DMS53 (cell line): ENCODE measurements at regions not wholly inside any gene's neighbourhood (a gene's known extent, or its start where the extent isn't known, plus 50 kb on each side); places are given as distances from the start of the nearest gene placed in this dataset.

Experiments used
- DNase-seq: peaks from one replicate; lab custom pipeline; 2025; lab: John Stamatoyannopoulos, UW

DNA sequence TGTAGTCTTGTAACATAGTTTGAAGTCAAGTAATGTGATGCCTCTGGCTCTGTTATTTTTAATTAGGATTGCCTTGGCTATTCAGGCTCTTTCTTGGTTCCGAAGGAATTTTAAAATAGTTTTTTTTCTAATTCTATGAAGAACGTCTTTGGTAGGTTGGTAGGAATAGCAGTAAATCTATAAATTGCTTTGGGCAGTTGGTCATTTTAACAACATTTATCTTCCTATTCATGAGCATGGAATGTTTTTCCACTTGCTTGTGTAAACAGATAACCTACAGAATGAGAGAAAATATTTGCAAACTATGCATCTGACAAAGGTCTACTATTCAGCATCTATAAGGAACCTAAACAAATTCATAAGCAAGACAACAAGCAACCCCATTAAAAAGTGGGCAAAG lies 173.2 kb upstream of the TRPC7 start:
- DNase-seq = no peak

DNA sequence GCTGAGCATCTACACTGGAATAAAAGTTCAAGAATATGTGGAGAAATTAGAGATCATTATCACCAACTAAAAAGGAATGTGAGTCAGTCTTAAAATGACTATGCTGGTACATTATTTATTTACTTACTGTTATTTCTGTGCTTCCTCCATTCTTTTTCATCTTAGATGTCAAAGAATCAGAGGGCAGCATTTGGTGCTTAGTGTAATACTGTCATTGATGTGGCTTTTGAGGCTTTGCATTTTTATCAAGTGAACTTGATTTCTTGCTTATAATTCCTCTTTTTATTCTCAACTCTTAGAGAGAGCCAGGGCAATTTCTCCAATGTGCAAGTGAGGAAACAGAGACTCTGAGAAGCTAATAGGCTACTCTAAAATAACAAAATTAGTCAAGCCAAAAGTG lies 163.7 kb upstream of the TRPC7 start:
- no peak for DNase-seq

DNA sequence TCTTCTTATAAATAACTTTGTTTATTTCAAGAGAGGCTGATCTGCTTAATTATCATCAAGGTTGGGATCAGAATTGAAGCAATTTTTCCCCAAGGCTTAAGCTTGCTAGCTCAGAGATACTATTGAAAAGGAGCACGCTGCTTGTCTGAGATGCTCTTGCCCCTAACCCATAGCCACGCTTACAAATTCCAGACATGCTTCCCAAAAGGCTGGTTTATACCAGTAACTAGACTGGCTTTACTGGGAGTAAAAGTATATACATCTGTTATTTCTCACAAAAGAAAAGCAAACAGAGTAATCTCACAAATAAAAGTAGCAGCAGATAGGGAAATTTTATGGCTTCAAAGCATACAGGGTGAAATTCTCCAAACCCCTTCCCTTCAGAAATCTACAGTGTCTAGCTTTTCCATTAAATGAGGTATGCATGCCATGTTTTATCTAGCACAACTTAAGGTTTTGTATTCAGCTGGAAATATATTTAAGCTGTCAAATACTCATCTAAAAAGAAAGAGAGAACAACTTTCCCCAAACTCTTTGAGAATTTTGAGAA lies 163.2 kb upstream of the TRPC7 start:
- no peak for DNase-seq

DNA sequence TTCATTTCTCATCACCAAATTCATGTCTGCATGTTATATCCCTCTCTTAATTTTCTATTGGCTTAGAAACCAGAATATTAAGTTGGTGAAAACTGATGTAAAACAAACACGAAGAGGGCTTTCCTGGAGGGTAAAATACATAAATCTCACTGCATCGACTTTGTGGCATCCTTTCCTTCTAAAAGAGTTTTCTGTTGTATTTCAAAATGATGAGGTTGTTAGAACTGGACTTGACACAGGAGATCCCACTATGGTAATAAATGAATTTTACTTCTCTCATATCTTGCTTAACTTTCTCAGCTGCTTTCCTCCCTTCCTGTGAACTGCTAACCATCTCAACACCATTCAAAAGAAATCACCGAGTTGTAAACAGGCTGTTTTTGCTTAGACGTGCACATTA lies 162.0 kb upstream of the TRPC7 start:
- DNase-seq = no peak

DNA sequence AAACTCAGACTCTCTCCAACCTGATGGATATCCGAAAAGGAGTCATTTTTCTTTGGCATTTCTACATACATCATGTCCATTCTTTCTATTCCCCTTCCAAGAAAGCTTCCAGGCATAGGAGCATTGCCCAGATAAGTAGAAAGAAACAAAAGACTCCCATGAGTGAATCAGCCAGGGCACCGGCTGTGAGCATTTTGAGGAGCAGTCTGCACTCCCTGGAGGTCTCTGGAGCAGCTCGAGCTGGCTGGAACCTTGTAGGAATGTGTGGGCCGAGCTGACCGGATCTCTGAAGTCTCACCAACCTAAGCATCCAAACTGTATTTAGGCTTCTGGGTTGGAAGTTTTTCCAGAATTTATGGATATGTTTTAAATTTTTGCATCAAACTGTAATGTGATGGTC lies 161.4 kb upstream of the TRPC7 start:
- DNase-seq = no peak

DNA sequence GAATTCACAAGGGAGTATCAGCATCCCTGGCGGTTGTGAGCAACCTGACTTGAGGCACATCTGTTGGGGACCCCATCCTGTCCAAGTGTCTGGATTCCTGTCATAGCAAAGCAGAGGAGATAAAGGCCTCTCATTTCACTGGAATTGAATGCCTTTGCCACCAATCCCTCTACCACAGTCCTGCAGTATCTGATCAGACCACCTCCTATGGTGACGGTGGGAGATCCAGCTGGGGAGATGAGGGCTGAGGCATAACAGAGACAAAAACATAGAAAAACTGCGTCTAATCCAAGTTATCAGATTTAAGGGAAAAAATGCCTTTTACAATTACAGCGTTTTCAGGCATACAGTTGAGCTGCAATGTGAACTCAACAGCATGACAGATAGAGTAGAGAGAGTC lies 160.7 kb upstream of the TRPC7 start:
- DNase-seq = no peak

DNA sequence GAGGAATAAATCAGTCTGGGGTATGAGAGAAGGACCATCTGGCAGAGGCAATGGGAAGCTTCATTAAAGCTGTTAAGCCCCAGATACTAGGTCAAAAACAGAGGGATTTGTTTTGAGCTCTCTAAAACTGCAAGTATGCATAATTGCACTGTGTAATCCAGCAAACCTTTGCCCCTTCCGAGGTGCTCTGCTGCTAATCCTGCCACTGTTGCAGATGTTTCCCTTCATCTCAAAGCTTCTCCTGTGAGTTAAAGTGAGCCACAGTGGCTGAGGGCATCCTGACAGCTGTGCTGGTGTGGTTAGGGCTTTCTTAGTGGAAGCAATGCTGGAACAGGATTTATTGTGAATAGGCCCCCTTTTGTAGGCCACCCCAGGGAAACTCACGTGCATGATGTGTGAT lies 160.3 kb upstream of the TRPC7 start:
- DNase-seq = no peak

DNA sequence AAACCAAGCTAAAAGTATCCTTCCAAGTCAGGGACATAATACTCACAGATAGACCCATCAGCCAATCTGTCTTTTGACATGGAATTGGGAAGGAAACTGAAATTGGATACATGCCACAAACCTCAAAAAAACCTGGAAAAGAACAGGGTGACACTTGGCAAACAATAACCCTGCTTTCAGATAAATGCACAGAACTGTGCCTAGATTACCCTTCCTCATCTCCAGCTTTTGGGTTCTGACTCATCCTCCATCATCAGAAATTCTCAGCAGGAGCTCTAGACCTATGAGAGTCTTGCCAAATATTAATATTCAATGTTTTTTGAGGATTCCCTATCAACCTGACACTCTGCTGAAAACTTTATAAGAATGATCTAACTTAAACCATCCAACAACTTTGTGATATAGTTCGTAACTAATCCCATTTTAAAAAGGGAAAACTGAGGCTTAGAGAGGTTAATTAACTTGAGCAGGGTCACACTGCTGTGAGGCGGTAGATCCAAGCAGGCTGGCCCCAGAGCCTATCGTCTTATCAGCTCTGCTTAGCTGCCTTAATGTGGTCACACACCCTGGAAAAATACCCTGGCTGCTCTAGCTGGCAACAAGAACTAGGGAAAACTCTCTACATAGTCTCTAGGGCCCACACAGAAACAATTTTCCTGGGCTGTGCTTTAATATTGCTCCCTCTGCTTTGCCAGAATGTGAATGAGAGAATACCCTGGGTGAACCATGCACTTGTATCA lies 157.0 kb upstream of the TRPC7 start:
- no peak for DNase-seq

DNA sequence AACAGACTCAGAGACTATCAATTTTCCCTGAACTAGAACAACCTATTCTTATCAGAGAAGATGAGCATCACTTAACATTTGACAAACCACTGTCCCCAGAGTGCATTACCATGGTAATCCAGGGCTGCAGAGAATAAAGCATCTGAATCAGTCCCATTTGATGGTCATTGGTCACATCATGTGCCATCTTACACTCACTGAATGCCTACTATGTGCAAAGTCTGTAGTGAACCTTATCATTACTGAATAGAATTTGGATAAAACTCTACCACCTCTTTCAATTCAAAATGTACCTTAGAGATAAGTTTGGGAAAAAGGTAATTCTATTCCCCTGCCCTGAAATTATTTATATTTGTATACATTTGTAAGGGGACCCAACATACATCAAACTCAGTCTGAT lies 156.4 kb upstream of the TRPC7 start:
- DNase-seq = no peak

DNA sequence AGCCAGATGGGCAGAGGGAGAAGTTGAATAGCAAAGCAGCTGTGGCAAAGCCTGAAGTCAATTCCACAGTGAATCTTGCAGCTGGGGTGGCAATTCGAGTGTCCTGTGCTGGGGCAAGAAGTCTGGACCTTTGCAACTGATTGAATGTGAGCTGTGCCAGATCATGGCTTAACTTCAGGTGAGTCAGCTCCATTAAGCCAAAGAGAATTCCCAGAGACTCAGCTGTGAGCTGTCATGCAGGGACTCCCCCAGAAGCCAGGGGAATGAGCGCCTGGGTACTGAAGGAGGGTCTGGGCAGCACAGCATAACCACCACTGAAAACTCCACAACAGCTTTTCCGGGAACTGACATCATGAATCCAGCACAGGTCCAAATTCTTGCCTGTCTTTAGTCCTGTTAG lies 153.5 kb upstream of the TRPC7 start:
- no peak for DNase-seq

DNA sequence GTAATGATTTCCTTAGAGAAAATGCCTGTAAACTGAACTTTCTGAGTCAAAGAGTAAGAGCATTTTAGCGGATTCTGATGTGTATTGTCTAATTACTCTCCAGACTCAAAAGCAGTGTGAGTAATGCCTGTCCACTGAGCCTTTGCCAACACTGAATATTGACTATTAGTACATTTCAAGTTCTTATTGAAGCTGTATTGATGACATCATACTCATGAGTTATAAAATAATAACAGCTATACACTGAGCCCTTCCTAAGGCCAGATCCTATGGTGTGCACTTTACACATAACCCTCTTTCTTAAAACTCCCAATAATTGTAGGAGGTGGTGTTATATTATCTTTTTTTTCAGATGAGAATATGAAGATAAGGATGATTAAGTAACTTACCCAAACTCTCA lies 152.8 kb upstream of the TRPC7 start:
- no peak for DNase-seq

DNA sequence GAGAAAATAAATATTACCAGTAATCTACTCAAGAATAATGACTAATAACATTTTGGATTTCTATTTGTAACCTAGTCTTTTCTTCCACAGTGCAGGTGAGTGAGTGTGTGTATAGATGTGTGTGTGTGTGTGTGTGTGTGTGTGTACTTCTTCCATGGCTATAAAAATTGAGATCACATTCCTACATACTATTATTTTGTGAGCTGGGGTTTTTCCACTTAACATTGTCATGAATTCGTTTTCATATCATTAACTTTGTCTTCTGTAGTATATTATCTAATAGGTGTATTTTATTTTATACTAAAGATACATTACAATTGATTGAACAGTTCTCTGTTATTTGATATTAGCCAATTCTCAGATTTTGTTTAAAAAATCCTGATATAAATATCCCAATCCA lies 152.4 kb upstream of the TRPC7 start:
- no peak for DNase-seq

DNA sequence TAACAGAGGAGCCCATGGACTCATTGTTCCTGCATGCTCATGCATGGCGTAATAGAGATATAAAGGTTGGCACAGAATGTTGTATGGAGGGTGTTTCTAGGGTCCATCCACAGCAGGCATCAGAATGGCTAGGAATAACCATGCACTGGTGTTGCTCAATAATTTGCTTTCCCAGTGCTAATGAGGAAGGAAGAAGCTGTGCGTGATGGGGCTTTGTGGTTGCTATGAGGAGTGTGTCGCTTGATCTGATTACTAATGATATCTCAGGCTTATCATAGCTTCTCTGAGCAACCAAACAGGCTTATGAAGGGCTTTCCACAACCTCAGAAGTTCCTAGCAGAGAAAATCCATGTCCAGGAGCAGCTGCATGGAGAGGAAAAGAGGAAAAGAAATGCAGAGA lies 151.3 kb upstream of the TRPC7 start:
- no peak for DNase-seq

DNA sequence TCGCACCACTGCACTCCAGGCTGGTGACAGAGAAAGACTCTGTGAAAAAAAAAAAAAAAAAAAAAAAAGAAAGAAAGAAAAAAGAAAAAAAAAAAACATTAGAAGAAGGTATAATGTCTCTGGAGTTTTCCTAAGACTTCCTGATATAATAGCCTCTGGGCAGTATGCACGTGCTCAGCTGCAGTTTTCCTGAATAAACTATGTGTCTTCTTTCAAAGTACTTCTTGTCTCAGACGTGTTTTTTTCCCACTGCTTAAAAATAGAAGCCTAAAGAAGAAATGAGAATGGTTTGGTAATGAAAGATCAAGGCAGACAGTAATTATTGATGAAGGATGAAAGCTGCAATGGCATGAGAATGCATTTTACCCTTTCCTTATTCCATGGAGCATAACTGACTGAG lies 148.1 kb upstream of the TRPC7 start:
- DNase-seq = no peak

DNA sequence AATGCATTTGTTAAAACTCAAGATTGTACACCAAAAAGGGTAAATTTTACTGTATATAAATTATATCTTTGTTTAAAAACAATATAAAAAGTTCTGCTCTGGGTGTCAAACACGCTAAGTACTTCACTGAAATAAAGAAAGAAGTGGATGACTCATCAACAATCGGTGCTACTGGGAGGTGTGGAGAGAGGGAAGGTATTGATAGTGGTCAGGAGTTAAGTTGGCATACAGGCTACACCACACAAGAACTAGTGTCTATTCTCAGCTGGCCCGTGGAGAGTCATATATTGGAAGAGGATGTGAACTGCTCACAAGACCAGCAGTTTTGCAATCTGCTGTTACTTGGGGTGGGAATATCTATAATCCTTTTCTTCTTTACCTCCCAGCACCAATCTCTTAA lies 145.7 kb upstream of the TRPC7 start:
- DNase-seq = peak; percentile 79

DNA sequence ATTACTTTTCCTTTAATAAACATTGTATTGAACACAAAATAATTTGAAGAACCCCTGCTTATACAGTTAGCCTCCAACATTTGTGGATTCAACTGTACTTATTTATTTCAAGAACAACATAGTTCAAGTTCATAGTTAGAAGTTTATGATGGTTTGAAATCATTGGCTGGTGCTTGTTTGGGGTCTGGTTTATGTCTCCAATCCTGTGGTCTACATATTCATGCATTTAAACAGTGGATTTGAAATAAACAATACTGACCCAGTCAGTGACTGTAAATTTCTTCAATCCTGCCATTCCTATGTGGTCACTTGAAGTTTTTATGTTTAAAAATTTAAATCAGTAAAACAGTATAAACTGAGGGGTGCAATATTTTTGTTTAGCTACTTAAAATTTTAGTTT lies 145.1 kb upstream of the TRPC7 start:
- no peak for DNase-seq

DNA sequence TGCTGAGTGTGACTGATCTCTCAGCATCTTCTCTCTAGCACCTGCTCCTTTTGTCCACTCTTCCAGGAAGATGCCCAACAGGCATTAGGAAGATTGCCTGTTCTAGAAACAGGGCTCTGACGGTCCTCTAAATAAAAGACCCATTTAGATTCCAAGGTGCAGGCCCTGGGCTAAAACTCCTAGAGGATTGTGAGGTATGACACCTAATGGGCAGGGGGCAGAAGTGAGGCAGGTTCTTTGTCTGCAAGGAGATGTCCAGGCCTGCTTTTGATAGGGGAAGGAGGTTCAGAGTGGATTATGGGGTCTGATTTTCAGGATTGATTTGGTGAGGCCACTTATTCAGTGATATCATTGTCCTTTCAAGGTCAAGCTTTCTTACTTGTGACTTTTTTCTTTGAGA lies 140.8 kb upstream of the TRPC7 start:
- no peak for DNase-seq

DNA sequence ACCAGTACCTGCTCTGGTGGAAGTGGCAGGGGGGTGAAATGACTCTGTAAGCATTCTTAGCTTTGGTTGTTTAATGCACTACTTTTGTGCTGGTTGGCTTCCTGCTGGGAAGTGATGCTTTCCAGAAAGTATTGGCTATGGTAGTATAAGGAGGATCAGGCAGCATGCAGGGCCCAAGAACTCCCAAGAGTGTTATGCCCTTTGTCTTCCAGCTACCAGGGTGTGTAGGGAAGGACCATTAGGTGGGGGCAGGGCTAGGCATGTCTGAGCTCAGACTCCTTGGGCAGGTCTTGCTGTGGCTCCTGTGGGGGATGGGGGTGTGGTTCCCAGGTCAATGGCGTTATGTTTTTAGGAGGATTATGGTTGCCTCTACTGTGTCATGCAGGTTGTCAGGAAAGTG lies 135.8 kb upstream of the TRPC7 start:
- DNase-seq = no peak

DNA sequence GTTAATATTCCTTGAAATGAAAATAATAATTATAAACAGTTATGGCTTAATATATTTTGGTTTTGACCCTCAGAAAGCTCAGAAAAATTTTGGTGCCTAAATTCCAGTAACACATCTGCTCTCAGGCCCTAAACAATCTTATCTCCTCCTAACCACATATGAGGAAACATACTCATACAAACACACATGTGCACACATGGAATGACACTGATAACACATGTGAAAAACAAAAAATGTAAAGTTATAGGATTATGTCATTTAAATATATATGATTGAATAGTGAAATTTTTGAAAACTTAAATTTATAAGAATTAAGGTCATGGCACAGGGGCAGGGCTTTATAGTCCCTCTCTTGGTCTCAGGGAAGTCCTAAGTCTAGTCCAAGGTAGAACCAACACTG lies 127.2 kb upstream of the TRPC7 start:
- no peak for DNase-seq

DNA sequence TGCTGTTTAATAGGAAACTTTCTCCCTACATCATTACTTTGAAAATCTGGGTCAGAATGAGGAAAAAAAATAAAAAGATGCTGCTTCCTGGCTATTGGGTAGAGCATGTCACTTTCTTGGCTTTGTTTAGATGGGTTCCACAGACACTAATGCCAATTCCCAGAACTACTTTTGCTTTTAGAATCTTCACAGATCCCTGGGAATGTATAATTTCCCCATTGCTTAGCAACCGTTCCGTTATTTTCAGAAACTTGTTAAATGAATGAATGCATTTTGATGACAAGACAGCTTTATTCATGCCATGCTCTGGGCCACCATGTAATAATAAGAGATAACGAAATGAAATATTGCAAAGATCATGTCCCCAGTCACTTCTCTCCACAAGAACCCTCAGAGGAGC lies 126.5 kb upstream of the TRPC7 start:
- no peak for DNase-seq

DNA sequence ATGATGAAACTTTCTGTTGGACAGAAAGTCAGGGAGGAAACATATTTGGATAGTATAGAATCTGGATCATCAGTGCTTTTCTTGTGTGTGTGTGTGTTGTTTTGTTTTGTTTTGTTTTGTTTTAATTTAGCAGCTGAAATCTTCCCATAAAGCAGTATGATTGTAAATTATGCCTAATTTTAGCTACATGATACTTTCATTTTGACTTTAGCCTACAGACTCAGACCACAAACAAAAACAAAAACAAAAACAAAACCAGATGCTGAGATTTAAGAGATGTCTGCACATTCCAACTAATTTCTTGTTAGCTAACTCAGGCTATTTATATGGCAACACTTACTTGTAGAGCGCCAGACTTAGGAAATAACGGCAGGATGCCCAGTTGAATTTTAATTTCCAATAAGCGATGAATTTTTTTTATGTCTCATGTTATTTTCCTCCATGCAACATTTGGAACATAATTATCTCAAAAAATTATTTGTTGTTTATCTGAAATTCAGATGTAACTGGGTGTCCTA lies 119.5 kb upstream of the TRPC7 start:
- DNase-seq = no peak

DNA sequence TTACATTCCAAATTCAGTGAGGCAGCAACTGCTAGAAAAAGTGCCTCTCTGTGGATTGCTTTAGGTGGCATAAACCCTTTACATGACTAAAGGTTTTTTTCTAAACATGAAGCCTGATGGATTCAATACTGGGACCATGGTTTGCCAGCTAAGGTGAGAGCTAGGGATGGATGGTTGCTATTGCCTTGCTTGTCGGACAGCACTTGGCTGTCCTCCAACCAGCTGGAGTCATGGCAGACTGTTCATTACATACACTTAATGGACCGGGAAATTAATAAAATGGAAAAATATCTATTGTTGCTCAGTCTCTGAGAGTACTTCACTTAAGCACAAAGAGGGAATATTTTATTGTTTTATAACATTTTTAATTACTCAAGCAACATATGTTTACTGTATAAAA lies 116.9 kb upstream of the TRPC7 start:
- DNase-seq = no peak

DNA sequence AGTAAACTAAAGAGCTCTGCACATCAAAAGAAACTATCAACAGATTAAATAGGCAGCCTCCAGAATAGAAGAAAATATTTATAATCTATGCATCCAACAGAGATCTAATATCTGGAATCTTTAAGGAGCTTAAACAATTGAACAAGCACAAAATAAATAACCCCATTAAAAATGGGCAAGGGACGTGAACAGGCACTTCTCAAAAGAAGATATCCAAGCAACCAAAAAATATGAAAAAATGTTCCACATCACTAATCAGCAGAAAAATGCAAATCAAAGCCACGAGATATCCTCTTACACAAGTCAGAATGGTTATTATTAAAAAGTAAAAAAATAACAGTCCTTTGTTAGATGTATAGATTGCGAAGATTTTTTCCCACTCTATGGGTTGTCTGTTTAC lies 109.1 kb upstream of the TRPC7 start:
- no peak for DNase-seq

DNA sequence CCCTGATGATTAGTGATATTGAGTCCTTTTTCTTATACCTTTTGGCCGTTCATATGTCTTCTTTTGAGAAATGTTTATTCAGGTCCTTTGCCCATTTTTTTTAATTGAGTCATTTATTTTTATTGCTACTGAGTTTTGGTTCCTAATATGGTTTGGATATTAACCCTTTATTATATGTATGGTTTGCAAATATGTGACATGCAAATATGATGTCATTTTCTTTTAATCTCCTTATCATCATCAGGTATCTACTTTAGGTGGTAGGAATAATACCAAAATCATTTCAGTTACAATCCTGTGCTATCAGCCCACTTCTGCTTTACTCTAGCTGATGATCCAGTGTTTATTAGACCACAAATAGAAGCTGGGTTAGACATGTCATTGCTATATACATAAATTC lies 102.3 kb upstream of the TRPC7 start:
- DNase-seq = no peak
